H1 (cell line): ENCODE measurements at regions not wholly inside any gene's neighbourhood (a gene's known extent, or its start where the extent isn't known, plus 50 kb on each side); places are given as distances from the start of the nearest gene placed in this dataset.

Experiments used
- EGR1 ChIP-seq: IDR thresholded peaks from 2 replicates; pipeline ENCODE4 v1.6.1; 2011; ENCODE audit warnings: low read depth, low read length, borderline replicate concordance
- TF ChIP-seq, protein P1 (sequence below), 3 experiments: IDR thresholded peaks; 1 replicate in 2 of 3; 2 replicates in 1 of 3; pipeline versions ENCODE4 v1.5.1 to v1.6.1; 2011; ENCODE audit warnings: low read length in 3 of 3, mild to moderate bottlenecking in 3 of 3, inconsistent platforms in 2 of 3, low read depth in 1 of 3, moderate library complexity in 1 of 3; ENCODE audit not compliant: insufficient read depth in 1 of 3; ENCODE audit errors: control extremely low read depth in 1 of 3

DNA sequence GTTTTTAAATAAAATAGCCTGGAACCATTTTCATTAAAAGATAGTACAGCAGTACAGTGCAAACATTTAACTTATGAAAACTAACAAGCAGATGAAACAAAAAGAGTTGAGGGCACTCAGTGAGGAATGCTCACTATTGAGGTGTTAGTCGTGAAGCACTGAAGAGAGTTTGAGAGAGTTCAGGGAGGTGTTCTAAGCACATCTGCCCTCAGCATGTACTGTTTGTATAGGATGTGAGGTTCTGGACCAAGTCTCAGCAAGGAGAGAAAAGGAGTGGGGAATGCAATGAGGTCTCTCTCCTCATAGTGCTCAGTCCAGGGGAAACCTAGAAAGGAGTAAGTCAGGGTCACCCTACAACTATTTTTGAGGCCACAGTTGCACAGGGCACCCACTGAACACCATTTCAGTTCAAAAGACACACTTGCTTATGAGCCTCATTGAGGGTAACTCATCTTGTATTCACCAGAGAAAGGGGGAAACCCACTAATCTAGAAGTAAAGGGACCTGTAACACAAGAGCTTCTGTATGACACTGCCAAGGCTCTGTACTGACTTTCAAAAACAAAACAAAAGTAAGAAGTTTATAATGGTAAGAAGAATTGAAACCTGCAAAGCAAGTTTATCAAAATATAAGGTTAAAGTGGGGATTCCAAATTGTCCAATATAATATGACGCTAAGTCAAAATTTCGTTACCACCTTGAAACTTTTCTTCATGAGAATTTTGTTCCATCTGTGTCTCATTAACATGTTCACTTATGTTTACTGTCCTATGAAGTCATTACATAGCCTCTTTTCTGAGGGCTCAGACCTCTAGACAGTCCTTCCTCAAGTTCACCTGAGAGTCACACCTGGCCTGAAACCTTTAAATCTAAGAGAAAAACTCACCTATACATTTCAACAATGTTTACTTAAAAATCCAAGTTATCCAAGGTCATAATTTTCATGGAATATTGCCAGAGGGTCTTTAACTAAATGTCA lies 275.3 kb downstream of the ETS1 start:
- TF ChIP-seq EGR1 = no peak
- TF ChIP-seq, protein P1, sequence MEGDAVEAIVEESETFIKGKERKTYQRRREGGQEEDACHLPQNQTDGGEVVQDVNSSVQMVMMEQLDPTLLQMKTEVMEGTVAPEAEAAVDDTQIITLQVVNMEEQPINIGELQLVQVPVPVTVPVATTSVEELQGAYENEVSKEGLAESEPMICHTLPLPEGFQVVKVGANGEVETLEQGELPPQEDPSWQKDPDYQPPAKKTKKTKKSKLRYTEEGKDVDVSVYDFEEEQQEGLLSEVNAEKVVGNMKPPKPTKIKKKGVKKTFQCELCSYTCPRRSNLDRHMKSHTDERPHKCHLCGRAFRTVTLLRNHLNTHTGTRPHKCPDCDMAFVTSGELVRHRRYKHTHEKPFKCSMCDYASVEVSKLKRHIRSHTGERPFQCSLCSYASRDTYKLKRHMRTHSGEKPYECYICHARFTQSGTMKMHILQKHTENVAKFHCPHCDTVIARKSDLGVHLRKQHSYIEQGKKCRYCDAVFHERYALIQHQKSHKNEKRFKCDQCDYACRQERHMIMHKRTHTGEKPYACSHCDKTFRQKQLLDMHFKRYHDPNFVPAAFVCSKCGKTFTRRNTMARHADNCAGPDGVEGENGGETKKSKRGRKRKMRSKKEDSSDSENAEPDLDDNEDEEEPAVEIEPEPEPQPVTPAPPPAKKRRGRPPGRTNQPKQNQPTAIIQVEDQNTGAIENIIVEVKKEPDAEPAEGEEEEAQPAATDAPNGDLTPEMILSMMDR (IDR thresholded peaks at IDR 0.05; ENCODE audit: control extremely low read depth in 1 of 3, insufficient read depth in 1 of 3, low read depth in 1 of 3, low read length in 3 of 3) = no peak
